ENCODE measurements at regions not wholly inside any gene's neighbourhood (a gene's known extent, or its start where the extent isn't known, plus 50 kb on each side); places are given as distances from the start of the nearest gene placed in this dataset.

GRCh38 chr5:92559331-92559730, 1021.7 kb downstream of the NR2F1-AS1 start:
- TF ChIP-seq POLR2AphosphoS5 (IDR thresholded peaks at IDR 0.05) = no peak
- TF ChIP-seq CTCF (IDR thresholded peaks at IDR 0.05) = no peak
